ENCODE measurements at regions not wholly inside any gene's neighbourhood (a gene's known extent, or its start where the extent isn't known, plus 50 kb on each side); places are given as distances from the start of the nearest gene placed in this dataset.

GRCh38 chr19:31144075-31144870 is 205.0 kb downstream of the TSHZ3 start:
- Histone ChIP-seq H3K9me3 (no peaks in the 10 kb centered on the region), H3K4me3 (no peak overlapping the region), H3K4me1 (replicated peaks) (no peaks in the 10 kb centered on the region), H3K36me3 (no peaks in the 10 kb centered on the region), H3K27ac (no peak overlapping the region), H3K27me3 (replicated peaks; ENCODE audit: insufficient read depth) (no peaks in the 10 kb centered on the region)
- TF ChIP-seq CTCF (IDR thresholded peaks at IDR 0.05), result no peak
- TF ChIP-seq POLR2A (IDR thresholded peaks at IDR 0.05), result no peak
- TF ChIP-seq POLR2AphosphoS5 (IDR thresholded peaks at IDR 0.05), result no peak
- WGBS, result 86% methylated on average over 7 of the region's 7 CpGs
- no peak for DNase-seq (ENCODE audit: low spot score)
- intact Hi-C loops (cut with DNase I), result no loop called here

GRCh38 chr19:31141301-31141700 is 207.9 kb downstream of the TSHZ3 start:
- intact Hi-C loops (cut with DNase I), result no loop called here
- no peaks in the 10 kb centered on the region for H3K36me3 ChIP-seq
- H3K4me3 ChIP-seq, result no peak overlapping the region
- DNase-seq (ENCODE audit: low spot score), result no peak
- 80% methylated on average over 3 of the region's 3 CpGs for WGBS
- H3K4me1 ChIP-seq (replicated peaks), result no peaks in the 10 kb centered on the region
- TF ChIP-seq POLR2A (IDR thresholded peaks at IDR 0.05), result no peak
- TF ChIP-seq POLR2AphosphoS5 (IDR thresholded peaks at IDR 0.05), result no peak
- no peak for TF ChIP-seq CTCF (IDR thresholded peaks at IDR 0.05)
- no peak overlapping the region for H3K27ac ChIP-seq
- no peaks in the 10 kb centered on the region for H3K9me3 ChIP-seq
- H3K27me3 ChIP-seq (replicated peaks; ENCODE audit: insufficient read depth), result no peaks in the 10 kb centered on the region

GRCh38 chr19:31140717-31141116 is 208.5 kb downstream of the TSHZ3 start:
- H3K4me3 ChIP-seq, result no peak overlapping the region
- no peak for TF ChIP-seq POLR2AphosphoS5 (IDR thresholded peaks at IDR 0.05)
- no peak for TF ChIP-seq CTCF (IDR thresholded peaks at IDR 0.05)
- no peak for TF ChIP-seq POLR2A (IDR thresholded peaks at IDR 0.05)
- H3K4me1 ChIP-seq (replicated peaks), result no peaks in the 10 kb centered on the region
- DNase-seq (ENCODE audit: low spot score), result no peak
- no peaks in the 10 kb centered on the region for H3K27me3 ChIP-seq (replicated peaks; ENCODE audit: insufficient read depth)
- 76% methylated on average over 6 of the region's 6 CpGs for WGBS
- H3K27ac ChIP-seq, result no peak overlapping the region
- intact Hi-C loops (cut with DNase I), result no loop called here
- H3K9me3 ChIP-seq, result no peaks in the 10 kb centered on the region
- H3K36me3 ChIP-seq, result no peaks in the 10 kb centered on the region

- intact Hi-C loops (cut with DNase I), result no loop called here
- WGBS, result 93% methylated on average over 9 of the region's 9 CpGs
Observed at GRCh38 chr19:31139871-31140505, 209.2 kb downstream of the TSHZ3 start.

More at GRCh38 chr19:31139871-31140505, 209.2 kb downstream of the TSHZ3 start:
- no peak overlapping the region for H3K27ac ChIP-seq
- no peak for DNase-seq (ENCODE audit: low spot score)
- no peaks in the 10 kb centered on the region for H3K9me3 ChIP-seq
- TF ChIP-seq CTCF (IDR thresholded peaks at IDR 0.05) (no peak), POLR2A (IDR thresholded peaks at IDR 0.05) (no peak), POLR2AphosphoS5 (IDR thresholded peaks at IDR 0.05) (no peak)
- no peaks in the 10 kb centered on the region for H3K27me3 ChIP-seq (replicated peaks; ENCODE audit: insufficient read depth)
- H3K4me1 ChIP-seq (replicated peaks), result no peaks in the 10 kb centered on the region
- no peak overlapping the region for H3K4me3 ChIP-seq
- no peaks in the 10 kb centered on the region for H3K36me3 ChIP-seq

All from prostate gland (tissue), 2 donors.